ENCODE measurements at regions not wholly inside any gene's neighbourhood (a gene's known extent, or its start where the extent isn't known, plus 50 kb on each side); places are given as distances from the start of the nearest gene placed in this dataset.
"Not testable (repeated sequence)": the region's sequence is repeated elsewhere in the genome, so short reads cannot be mapped to it uniquely, and the experiment has no call there.

DNA sequence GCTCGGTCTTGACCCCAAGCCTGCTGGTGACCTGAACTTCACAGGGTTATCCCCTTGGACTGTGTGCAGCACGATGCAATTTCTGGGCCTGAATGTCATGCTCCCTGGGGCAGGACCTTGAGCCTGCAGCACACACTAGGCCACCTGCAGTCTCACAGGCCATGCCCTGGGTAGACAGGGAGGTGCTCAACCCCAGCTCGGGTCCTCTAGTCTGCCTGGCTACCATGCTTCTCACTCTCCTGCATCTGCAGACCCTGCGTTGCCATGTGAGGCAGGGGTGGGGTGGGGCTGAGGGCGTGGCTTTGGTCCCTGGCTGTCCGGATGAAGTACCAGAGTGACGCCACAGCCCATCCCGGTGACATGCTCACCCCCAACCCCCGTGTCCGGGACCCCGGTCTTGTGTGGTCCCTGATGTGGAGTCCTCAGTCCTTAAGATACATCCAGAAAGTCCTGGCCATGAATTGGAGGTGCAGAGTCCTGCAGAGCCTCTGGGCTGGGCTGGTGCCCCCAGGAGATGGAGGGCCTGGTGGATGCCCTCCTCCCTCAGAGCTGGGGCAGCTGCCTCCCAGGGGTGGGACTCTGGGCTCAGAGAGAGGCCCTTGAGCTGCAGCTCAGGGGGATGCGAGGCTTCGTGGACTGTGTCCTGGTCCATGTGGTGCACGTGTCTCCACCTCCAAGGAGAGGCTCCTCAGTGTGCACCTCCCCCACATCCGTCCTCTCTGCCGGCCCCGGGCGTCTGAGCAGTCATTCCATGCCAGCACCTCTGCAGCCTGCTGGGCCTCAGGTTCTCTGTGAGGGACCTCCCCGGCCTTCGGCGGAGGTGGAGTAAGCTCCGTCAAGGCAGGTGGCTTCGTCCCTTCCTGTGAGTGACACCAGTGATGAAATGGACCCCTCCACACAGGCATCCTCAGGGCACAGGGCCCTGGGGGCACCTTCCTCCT is 402.1 kb downstream of the TMEM121 start:
- TF ChIP-seq CREB1 (CRISPR knock-in tag; IDR thresholded peaks at IDR 0.05; ENCODE audit: low read depth); EZH2 (IDR thresholded peaks at IDR 0.05; ENCODE audit: low read depth, unreplicated experiment); POLR2AphosphoS5 (IDR thresholded peaks at IDR 0.05; ENCODE audit: low read depth); STAT1 (IDR thresholded peaks at IDR 0.05; ENCODE audit: unreplicated experiment); ZNF114 (CRISPR knock-in tag; IDR thresholded peaks at IDR 0.05): not testable (repeated sequence)
- TF ChIP-seq, protein P1, sequence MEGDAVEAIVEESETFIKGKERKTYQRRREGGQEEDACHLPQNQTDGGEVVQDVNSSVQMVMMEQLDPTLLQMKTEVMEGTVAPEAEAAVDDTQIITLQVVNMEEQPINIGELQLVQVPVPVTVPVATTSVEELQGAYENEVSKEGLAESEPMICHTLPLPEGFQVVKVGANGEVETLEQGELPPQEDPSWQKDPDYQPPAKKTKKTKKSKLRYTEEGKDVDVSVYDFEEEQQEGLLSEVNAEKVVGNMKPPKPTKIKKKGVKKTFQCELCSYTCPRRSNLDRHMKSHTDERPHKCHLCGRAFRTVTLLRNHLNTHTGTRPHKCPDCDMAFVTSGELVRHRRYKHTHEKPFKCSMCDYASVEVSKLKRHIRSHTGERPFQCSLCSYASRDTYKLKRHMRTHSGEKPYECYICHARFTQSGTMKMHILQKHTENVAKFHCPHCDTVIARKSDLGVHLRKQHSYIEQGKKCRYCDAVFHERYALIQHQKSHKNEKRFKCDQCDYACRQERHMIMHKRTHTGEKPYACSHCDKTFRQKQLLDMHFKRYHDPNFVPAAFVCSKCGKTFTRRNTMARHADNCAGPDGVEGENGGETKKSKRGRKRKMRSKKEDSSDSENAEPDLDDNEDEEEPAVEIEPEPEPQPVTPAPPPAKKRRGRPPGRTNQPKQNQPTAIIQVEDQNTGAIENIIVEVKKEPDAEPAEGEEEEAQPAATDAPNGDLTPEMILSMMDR (conservative IDR thresholded peaks at IDR 0.05; ENCODE audit: low read depth in 2 of 2) = not testable (repeated sequence)
- TF ChIP-seq, protein P2, sequence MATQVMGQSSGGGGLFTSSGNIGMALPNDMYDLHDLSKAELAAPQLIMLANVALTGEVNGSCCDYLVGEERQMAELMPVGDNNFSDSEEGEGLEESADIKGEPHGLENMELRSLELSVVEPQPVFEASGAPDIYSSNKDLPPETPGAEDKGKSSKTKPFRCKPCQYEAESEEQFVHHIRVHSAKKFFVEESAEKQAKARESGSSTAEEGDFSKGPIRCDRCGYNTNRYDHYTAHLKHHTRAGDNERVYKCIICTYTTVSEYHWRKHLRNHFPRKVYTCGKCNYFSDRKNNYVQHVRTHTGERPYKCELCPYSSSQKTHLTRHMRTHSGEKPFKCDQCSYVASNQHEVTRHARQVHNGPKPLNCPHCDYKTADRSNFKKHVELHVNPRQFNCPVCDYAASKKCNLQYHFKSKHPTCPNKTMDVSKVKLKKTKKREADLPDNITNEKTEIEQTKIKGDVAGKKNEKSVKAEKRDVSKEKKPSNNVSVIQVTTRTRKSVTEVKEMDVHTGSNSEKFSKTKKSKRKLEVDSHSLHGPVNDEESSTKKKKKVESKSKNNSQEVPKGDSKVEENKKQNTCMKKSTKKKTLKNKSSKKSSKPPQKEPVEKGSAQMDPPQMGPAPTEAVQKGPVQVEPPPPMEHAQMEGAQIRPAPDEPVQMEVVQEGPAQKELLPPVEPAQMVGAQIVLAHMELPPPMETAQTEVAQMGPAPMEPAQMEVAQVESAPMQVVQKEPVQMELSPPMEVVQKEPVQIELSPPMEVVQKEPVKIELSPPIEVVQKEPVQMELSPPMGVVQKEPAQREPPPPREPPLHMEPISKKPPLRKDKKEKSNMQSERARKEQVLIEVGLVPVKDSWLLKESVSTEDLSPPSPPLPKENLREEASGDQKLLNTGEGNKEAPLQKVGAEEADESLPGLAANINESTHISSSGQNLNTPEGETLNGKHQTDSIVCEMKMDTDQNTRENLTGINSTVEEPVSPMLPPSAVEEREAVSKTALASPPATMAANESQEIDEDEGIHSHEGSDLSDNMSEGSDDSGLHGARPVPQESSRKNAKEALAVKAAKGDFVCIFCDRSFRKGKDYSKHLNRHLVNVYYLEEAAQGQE (IDR thresholded peaks at IDR 0.05; ENCODE audit: unreplicated experiment) = not testable (repeated sequence)
